Activated CD8-positive, alpha-beta T cell treated with anti-CD3 and anti-CD28 coated beads, Interleukin-2, amount 10 ng/mL, durations not matched to agents 7 days and 5 days (primary cell): ENCODE measurements at regions not wholly inside any gene's neighbourhood (a gene's known extent, or its start where the extent isn't known, plus 50 kb on each side); places are given as distances from the start of the nearest gene placed in this dataset.
"Not testable (repeated sequence)": the region's sequence is repeated elsewhere in the genome, so short reads cannot be mapped to it uniquely, and the experiment has no call there.

Source experiments
- ATAC-seq: fragments of 150-1000 bp; cut with Tn5 transposase; one replicate; pipeline ENCODE4 v1.10.0; 2021; ENCODE audit warnings: moderate library complexity
- CTCF ChIA-PET: fragments of 350-600 bp; sonication (Branson Sonifier 250); formaldehyde crosslinking; loops from one replicate; lab custom pipeline; 2021; ENCODE audit warnings: antibody characterized with exemption; lab: Charles Lee
- POLR2A ChIA-PET: fragments of 350-600 bp; sonication (Branson Sonifier 250); formaldehyde crosslinking; loops from one replicate; lab custom pipeline; 2021; ENCODE audit warnings: antibody characterized with exemption; lab: Charles Lee
- DNase-seq: peaks from one replicate; pipeline ENCODE4 v3.0.0-alpha.2; 2020
- H3K27ac Mint-ChIP-seq: one replicate; pipeline ENCODE4 v1.8.0; 2021; ENCODE audit warnings: mild to moderate bottlenecking, mixed read lengths
- H3K27me3 Mint-ChIP-seq: one replicate; pipeline ENCODE4 v1.8.0; 2021; ENCODE audit warnings: low read depth, mixed read lengths
- H3K36me3 Mint-ChIP-seq: one replicate; pipeline ENCODE4 v1.8.0; 2021; ENCODE audit warnings: low read depth, mixed read lengths
- H3K4me1 Mint-ChIP-seq: one replicate; pipeline ENCODE4 v1.8.0; 2021; ENCODE audit warnings: low read depth, mixed read lengths
- H3K4me3 Mint-ChIP-seq: one replicate; pipeline ENCODE4 v1.8.0; 2021; ENCODE audit warnings: mild to moderate bottlenecking, mixed read lengths
- H3K9me3 Mint-ChIP-seq: one replicate; pipeline ENCODE4 v1.8.0; 2022; ENCODE audit warnings: mixed read lengths; ENCODE audit not compliant: insufficient read depth

DNA sequence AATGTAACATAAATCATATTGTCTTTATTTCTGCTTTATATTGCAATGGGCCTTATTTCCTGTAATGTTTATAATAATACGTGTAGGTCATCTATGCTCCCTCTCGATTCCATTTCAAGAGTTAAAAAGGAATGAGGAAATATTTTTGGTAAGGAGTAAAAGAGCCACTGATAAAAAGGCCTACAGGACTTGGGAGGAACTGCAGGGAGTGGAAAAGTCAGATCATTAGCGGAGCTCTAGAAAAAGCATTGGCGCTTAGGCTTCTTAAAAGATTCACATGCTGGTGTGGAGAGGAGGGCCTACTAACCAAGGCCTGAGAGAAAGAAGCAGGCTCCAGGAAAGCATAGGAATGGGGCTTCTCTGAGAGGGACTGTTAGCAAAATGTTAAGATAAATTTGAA is 82.9 kb upstream of the PNPLA4 start:
- ATAC-seq = no peak
- DNase-seq = no peak
- no peak overlapping the region for H3K27ac Mint-ChIP-seq
- no peak overlapping the region for H3K4me3 Mint-ChIP-seq
- H3K9me3 Mint-ChIP-seq = no peaks in the 10 kb centered on the region
- ChIA-PET CTCF (no interaction called here), POLR2A (interaction anchor here (0.5 kb wide), 1 partner anchor 405 kb away, joined by 3 read pairs; no protein-coding TSS in a partner anchor)
- H3K36me3 Mint-ChIP-seq = no peaks in the 10 kb centered on the region
- H3K27me3 Mint-ChIP-seq = no peaks in the 10 kb centered on the region
- no peaks in the 10 kb centered on the region for H3K4me1 Mint-ChIP-seq

DNA sequence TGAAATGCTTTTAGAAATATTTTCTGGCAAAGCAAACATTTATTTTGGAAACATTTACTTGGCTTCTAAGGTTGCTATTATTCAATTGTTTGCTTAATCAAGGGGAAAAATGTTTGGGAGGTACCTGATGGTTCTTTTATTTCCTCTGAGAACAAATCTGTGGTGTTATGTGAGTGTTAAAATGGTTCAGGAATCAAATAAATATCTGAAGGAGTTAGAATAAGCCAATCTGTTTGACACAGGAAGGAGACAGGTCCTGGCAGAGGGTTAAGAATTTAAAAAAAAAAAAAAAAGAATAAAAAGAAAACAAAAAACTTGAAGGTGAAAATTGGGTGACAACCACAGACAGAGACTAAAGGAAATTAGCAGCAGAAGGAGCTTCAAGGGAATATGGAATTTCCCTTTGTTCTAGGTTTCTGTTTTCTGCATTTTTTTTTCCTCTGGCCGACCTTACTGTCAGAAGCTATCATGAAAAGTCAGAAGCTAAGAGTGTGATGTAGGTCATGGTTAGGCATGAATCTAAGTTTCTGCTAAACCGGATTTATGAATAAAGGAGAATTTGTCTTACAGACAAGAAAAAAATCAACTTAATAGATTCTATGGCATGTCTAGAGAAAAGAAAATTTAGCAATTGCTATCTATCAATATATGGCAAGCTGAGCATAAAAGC is 78.6 kb upstream of the PNPLA4 start:
- CTCF ChIA-PET = no interaction called here
- H3K27ac Mint-ChIP-seq = no peak overlapping the region
- POLR2A ChIA-PET = no interaction called here
- H3K36me3 Mint-ChIP-seq = no peaks in the 10 kb centered on the region
- H3K27me3 Mint-ChIP-seq = no peaks in the 10 kb centered on the region
- H3K4me3 Mint-ChIP-seq = no peak overlapping the region
- ATAC-seq = no peak
- DNase-seq = no peak
- no peaks in the 10 kb centered on the region for H3K9me3 Mint-ChIP-seq
- no peaks in the 10 kb centered on the region for H3K4me1 Mint-ChIP-seq

DNA sequence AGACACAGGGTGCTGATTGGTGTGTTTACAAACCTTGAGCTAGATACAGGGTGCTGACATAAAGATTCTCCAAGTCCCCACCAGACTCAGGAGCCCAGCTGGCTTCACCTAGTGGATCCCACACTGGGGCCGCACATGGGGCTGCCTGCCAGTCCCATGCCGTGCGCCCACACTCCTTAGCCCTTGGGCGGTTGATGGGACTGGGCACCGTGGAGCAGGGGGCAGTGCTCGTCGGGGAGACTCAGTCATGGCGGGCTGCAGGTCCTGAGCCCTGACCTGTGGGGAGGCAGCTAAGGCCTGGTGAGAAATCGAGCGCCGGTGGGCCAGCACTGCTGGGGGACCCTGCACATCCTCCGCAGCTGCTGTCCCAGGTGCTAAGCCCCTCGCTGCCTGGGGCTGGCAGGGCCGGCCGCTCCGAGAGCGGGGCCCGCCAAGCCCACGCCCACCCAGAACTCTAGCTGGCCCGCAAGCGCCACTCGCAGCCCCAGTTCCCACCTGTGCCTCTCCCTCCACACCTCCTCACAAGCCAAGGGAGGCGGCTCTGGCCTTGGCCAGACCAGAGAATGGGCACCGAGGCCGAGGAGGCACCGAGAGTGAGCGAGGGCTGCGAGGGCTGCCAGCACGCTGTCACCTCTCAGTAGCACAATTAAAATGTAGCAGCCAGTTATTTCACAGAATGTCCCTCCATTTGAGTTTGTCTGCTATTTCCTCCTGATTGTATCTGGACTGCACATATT is 76.1 kb upstream of the PNPLA4 start:
- H3K27me3 Mint-ChIP-seq = no peaks in the 10 kb centered on the region
- H3K4me3 Mint-ChIP-seq = no peak overlapping the region
- POLR2A ChIA-PET = no interaction called here
- no peak overlapping the region for H3K27ac Mint-ChIP-seq
- ATAC-seq = no peak
- H3K9me3 Mint-ChIP-seq = no peaks in the 10 kb centered on the region
- H3K4me1 Mint-ChIP-seq = no peaks in the 10 kb centered on the region
- H3K36me3 Mint-ChIP-seq = no peaks in the 10 kb centered on the region
- CTCF ChIA-PET = no interaction called here
- DNase-seq = no peak

DNA sequence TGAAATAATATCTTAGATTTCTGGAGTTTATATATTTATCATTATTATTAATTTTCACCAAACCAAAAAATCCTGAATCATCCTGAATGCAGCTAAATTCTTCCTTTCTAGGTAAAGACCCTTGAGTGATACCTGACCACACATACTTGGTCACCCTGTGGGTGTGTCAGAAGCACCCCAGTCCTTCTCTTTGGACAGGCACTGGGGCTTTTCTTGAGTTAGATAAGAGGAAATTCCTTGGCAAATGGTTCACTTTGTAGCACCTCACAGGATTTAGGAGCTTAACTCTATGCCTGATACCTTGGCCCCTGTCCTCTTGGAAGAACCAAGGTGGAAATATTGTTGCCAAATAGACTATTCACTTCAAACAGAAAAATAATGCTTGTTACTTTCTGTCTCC is 69.6 kb upstream of the PNPLA4 start:
- Mint-ChIP-seq H3K9me3 (no peaks in the 10 kb centered on the region), H3K27me3 (no peaks in the 10 kb centered on the region), H3K27ac (no peak overlapping the region), H3K4me3 (no peak overlapping the region), H3K36me3 (no peaks in the 10 kb centered on the region), H3K4me1 (no peaks in the 10 kb centered on the region)
- no peak for ATAC-seq
- ChIA-PET CTCF (no interaction called here), POLR2A (no interaction called here)
- DNase-seq = no peak

GRCh38 chrX:7996414-7996813 is 69.2 kb upstream of the PNPLA4 start:
- Mint-ChIP-seq H3K27me3 (no peaks in the 10 kb centered on the region), H3K4me1 (no peaks in the 10 kb centered on the region), H3K27ac (no peak overlapping the region), H3K36me3 (no peaks in the 10 kb centered on the region), H3K9me3 (no peaks in the 10 kb centered on the region), H3K4me3 (no peak overlapping the region)
- ChIA-PET CTCF (no interaction called here), POLR2A (no interaction called here)
- DNase-seq (peak; percentile 38), ATAC-seq (no peak)

DNA sequence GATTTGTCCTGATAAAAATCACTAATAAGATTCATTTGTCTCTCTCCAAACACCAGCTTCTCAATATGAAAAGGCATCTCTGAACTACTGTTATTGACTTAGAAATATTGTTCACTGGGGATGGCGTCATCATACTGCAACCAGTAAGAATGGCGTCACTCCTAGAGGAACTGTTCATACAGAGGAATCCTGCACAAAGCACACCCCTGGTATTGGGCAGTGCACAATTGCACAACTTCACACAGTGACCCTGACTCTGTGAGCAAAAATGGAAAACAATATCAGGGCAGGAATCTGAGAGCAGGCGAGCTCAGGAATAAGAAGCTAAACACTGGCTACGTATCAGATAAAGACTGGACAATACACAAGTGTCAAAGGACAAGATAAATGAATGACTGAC is 66.7 kb upstream of the PNPLA4 start:
- POLR2A ChIA-PET = no interaction called here
- DNase-seq = no peak
- CTCF ChIA-PET = interaction anchor here (1.2 kb wide), 1 partner anchor 745 kb away, joined by 3 read pairs; no protein-coding TSS in a partner anchor
- H3K9me3 Mint-ChIP-seq = no peaks in the 10 kb centered on the region
- ATAC-seq = no peak
- H3K27ac Mint-ChIP-seq = no peak overlapping the region
- no peaks in the 10 kb centered on the region for H3K36me3 Mint-ChIP-seq
- no peaks in the 10 kb centered on the region for H3K27me3 Mint-ChIP-seq
- no peaks in the 10 kb centered on the region for H3K4me1 Mint-ChIP-seq
- no peak overlapping the region for H3K4me3 Mint-ChIP-seq

GRCh38 chrX:7988013-7988759 is 61.0 kb upstream of the PNPLA4 start:
- H3K27me3 Mint-ChIP-seq, DNase-seq, H3K4me3 Mint-ChIP-seq, H3K36me3 Mint-ChIP-seq, POLR2A ChIA-PET, H3K27ac Mint-ChIP-seq, CTCF ChIA-PET, ATAC-seq, H3K9me3 Mint-ChIP-seq, H3K4me1 Mint-ChIP-seq: not testable (repeated sequence)

GRCh38 chrX:7987160-7988012 is 60.2 kb upstream of the PNPLA4 start:
- no peak for ATAC-seq
- H3K9me3 Mint-ChIP-seq = no peaks in the 10 kb centered on the region
- POLR2A ChIA-PET = no interaction called here

GRCh38 chrX:7986738-7987137 is 59.5 kb upstream of the PNPLA4 start:
- H3K27ac Mint-ChIP-seq, DNase-seq, H3K9me3 Mint-ChIP-seq, POLR2A ChIA-PET, ATAC-seq, H3K4me1 Mint-ChIP-seq, H3K27me3 Mint-ChIP-seq, H3K36me3 Mint-ChIP-seq, H3K4me3 Mint-ChIP-seq, CTCF ChIA-PET: not testable (repeated sequence)

More at GRCh38 chrX:7987160-7988012, 60.2 kb upstream of the PNPLA4 start:
- Mint-ChIP-seq H3K4me3 (no peak overlapping the region), H3K36me3 (no peaks in the 10 kb centered on the region), H3K27me3 (no peaks in the 10 kb centered on the region), H3K4me1 (no peaks in the 10 kb centered on the region), H3K27ac (no peak overlapping the region)
- CTCF ChIA-PET = no interaction called here
- DNase-seq = no peak

- Mint-ChIP-seq H3K27ac (no peak overlapping the region), H3K4me3 (no peak overlapping the region), H3K27me3 (no peaks in the 10 kb centered on the region), H3K9me3 (no peaks in the 10 kb centered on the region), H3K36me3 (no peaks in the 10 kb centered on the region), H3K4me1 (no peaks in the 10 kb centered on the region)
- no peak for DNase-seq
- no peak for ATAC-seq
- ChIA-PET CTCF (no interaction called here), POLR2A (no interaction called here)
These were observed 58.4 kb upstream of the PNPLA4 start for GRCh38 chrX:7985568-7985967.

GRCh38 chrX:7983581-7983980 is 56.4 kb upstream of the PNPLA4 start:
- H3K4me1 Mint-ChIP-seq = no peaks in the 10 kb centered on the region
- no peaks in the 10 kb centered on the region for H3K36me3 Mint-ChIP-seq
- no peak overlapping the region for H3K27ac Mint-ChIP-seq
- ChIA-PET POLR2A (no interaction called here), CTCF (no interaction called here)
- H3K27me3 Mint-ChIP-seq = no peaks in the 10 kb centered on the region
- H3K4me3 Mint-ChIP-seq = no peak overlapping the region
- no peak for ATAC-seq
- DNase-seq = no peak
- no peaks in the 10 kb centered on the region for H3K9me3 Mint-ChIP-seq
